Mesendoderm (in vitro differentiated cells): ENCODE measurements at regions not wholly inside any gene's neighbourhood (a gene's known extent, or its start where the extent isn't known, plus 50 kb on each side); places are given as distances from the start of the nearest gene placed in this dataset.

Source experiments
- DNase-seq: peaks from one replicate; pipeline ENCODE4 v3.0.0; 2013
- H2AK5ac ChIP-seq: 2 replicates; pipeline ENCODE4 v1.6.1; 2013; ENCODE audit warnings: low read length, inconsistent platforms
- H2BK120ac ChIP-seq: 2 replicates; pipeline ENCODE4 v1.6.1; 2013; ENCODE audit warnings: low read depth, mild to moderate bottlenecking, low read length, moderate library complexity, mixed read lengths
- H2BK15ac ChIP-seq: replicated peaks from 2 replicates; pipeline ENCODE4 v1.6.1; 2013; ENCODE audit warnings: low read depth, mild to moderate bottlenecking, moderate library complexity
- H2BK5ac ChIP-seq: 2 replicates; pipeline ENCODE4 v1.6.1; 2013; ENCODE audit warnings: low read length, inconsistent platforms
- H3K18ac ChIP-seq: 2 replicates; pipeline ENCODE4 v1.6.1; 2013; ENCODE audit warnings: mild to moderate bottlenecking, low read length, mixed read lengths
- H3K23ac ChIP-seq: one replicate; pipeline ENCODE4 v1.6.1; 2013; ENCODE audit warnings: low read length
- H3K27ac ChIP-seq: 2 replicates; pipeline ENCODE4 v1.5.1; 2013; ENCODE audit warnings: low read depth, mild to moderate bottlenecking, inconsistent platforms, low read length, moderate library complexity
- H3K27me3 ChIP-seq: 2 replicates; pipeline ENCODE4 v1.6.1; 2013; ENCODE audit warnings: low read length, control low read depth, mild to moderate bottlenecking, inconsistent platforms; ENCODE audit not compliant: insufficient read depth, poor library complexity
- H3K36me3 ChIP-seq: 2 replicates; pipeline ENCODE4 v1.6.1; 2013; ENCODE audit warnings: low read length, inconsistent platforms; ENCODE audit not compliant: control insufficient read depth, insufficient read depth
- H3K4ac ChIP-seq: one replicate; pipeline ENCODE4 v1.6.1; 2013; ENCODE audit warnings: low read depth, mild to moderate bottlenecking, low read length, moderate library complexity
- H3K4me1 ChIP-seq: 2 replicates; pipeline ENCODE4 v1.6.1; 2013; ENCODE audit warnings: low read depth, low read length, inconsistent platforms; ENCODE audit not compliant: control insufficient read depth
- H3K4me2 ChIP-seq: 2 replicates; pipeline ENCODE4 v1.6.1; 2013; ENCODE audit warnings: low read length
- H3K4me3 ChIP-seq: 2 replicates; pipeline ENCODE4 v1.5.1; 2013; ENCODE audit warnings: mild to moderate bottlenecking, low read length
- H3K56ac ChIP-seq: one replicate; pipeline ENCODE4 v1.6.1; 2013; ENCODE audit warnings: low read length
- H3K79me1 ChIP-seq: 2 replicates; pipeline ENCODE4 v1.6.1; 2013; ENCODE audit warnings: low read length, inconsistent platforms
- H3K79me2 ChIP-seq: 2 replicates; pipeline ENCODE4 v1.6.1; 2013; ENCODE audit warnings: mild to moderate bottlenecking, low read length; ENCODE audit not compliant: control insufficient read depth, insufficient read depth
- H3K9ac ChIP-seq: 2 replicates; pipeline ENCODE4 v1.6.1; 2013; ENCODE audit warnings: low read length, inconsistent platforms
- H4K5ac ChIP-seq: one replicate; pipeline ENCODE4 v1.6.1; 2013; ENCODE audit warnings: low read length
- H4K8ac ChIP-seq: one replicate; pipeline ENCODE4 v1.6.1; 2013; ENCODE audit warnings: low read depth, mild to moderate bottlenecking, control low read depth, low read length, moderate library complexity
- WGBS: extraction: QIAGEN DNeasy Blood & Tissue Kit; methylation state at CpG from one replicate; pipeline ENCODE4 v1.1.7; 2013; ENCODE audit warnings: low lambda C conversion rate, missing lambda C conversion rate; ENCODE audit not compliant: insufficient coverage; ENCODE audit errors: extremely low coverage; 5-methylcytosine and 5-hydroxymethylcytosine counted together

DNA sequence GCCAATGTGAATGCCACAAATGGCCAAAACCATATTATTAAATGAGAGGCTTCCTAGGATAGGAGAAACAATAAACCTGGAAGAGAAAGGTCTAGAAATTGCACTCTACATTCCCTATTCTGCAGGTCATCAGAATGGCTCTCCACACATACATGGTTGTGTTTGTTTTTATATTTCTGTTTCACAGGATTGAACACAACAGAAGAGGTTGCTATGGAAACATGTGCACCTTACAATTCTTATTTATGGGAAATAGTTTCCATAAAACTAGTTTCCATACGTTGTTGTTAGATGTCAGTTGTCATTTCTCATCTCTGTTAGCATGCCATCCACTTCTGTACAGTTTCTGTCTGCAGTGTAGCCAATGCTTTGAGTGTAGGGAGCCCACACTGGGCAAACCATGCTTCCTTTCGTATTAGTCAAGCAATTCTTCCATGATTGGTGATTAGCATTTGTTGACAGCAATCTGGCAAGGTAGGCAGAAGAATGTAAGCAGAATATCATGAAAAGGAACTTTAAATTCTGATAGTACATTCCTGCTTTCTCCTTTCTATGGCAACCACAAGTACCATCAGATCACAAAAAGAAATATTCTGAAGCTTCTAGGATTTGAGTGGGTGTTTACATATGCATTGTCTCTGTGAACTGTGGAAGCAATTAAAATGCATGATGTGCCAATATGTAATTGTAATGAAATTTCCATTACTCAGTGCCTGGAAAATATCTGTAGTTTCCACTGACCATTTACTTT lies 141.6 kb upstream of the AVPR1A start:
- no peak overlapping the region for H2BK15ac ChIP-seq
- no peaks in the 10 kb centered on the region for H3K27me3 ChIP-seq
- H2AK5ac ChIP-seq = no peak overlapping the region
- no peak overlapping the region for H3K4me2 ChIP-seq
- H4K5ac ChIP-seq = no peak overlapping the region
- no peak for DNase-seq
- H3K36me3 ChIP-seq = no peaks in the 10 kb centered on the region
- H2BK120ac ChIP-seq = no peak overlapping the region
- H3K27ac ChIP-seq = no peak overlapping the region
- no peaks in the 10 kb centered on the region for H3K4me1 ChIP-seq
- H3K18ac ChIP-seq = no peak overlapping the region
- H3K4me3 ChIP-seq = no peak overlapping the region
- H3K56ac ChIP-seq = no peak overlapping the region
- WGBS = no CpG with 5 or more reads among the region's 2 CpGs
- H3K79me1 ChIP-seq = no peaks in the 10 kb centered on the region
- H4K8ac ChIP-seq = no peak overlapping the region
- no peaks in the 10 kb centered on the region for H3K79me2 ChIP-seq
- H3K23ac ChIP-seq = no peak overlapping the region
- H2BK5ac ChIP-seq = no peak overlapping the region
- H3K9ac ChIP-seq = no peak overlapping the region
- no peak overlapping the region for H3K4ac ChIP-seq

DNA sequence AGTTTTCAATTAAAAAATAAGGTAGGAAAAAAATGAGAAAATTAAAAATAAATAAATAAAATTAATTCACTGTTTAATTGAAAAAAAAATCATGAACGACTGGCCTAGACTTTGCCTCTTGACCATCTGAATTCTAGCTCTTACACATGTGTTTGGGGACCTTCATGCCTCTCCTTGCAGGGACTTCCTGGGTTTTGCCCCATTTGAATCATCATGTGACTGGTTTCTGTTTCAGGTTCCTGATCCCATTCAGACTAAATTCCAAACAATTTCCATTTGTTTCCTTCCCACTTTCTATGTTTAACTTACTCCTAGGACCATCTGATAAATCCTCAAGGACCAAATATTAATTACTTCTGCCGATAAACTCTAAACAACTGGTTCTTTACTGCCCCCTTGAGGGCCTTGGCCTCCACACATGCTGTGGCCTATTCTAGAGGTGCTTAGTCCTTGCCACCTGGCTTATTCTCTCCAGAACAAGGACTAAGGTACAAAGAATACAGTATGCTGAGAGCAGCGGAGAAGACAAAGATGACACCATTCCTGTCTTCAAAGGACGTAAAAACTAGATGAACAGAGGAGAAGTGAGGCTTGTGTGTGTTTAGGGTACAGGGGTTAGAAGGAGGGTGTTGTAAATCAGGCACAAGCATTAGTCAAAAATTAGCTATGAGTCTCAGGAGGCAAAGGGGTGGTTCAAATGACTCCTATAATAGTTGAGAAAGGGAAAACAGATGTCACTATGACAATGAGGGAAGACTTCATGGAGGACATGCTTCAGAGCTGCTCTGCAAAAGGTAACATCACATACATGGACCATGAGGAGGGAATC lies 125.8 kb upstream of the AVPR1A start:
- H3K4me3 ChIP-seq = no peak overlapping the region
- no peak overlapping the region for H3K56ac ChIP-seq
- H3K36me3 ChIP-seq = no peaks in the 10 kb centered on the region
- no peak overlapping the region for H3K27ac ChIP-seq
- no peak overlapping the region for H2BK15ac ChIP-seq
- no peak overlapping the region for H2AK5ac ChIP-seq
- no peaks in the 10 kb centered on the region for H3K4me1 ChIP-seq
- H3K18ac ChIP-seq = no peak overlapping the region
- no peak overlapping the region for H3K23ac ChIP-seq
- peak; percentile 64 for DNase-seq
- WGBS = no CpG with 5 or more reads among the region's 4 CpGs
- H3K4me2 ChIP-seq = no peak overlapping the region
- no peaks in the 10 kb centered on the region for H3K27me3 ChIP-seq
- no peak overlapping the region for H2BK120ac ChIP-seq
- H4K5ac ChIP-seq = no peak overlapping the region
- H3K79me2 ChIP-seq = no peaks in the 10 kb centered on the region
- H3K4ac ChIP-seq = no peak overlapping the region
- H3K9ac ChIP-seq = no peak overlapping the region
- no peak overlapping the region for H4K8ac ChIP-seq
- no peaks in the 10 kb centered on the region for H3K79me1 ChIP-seq
- H2BK5ac ChIP-seq = no peak overlapping the region

DNA sequence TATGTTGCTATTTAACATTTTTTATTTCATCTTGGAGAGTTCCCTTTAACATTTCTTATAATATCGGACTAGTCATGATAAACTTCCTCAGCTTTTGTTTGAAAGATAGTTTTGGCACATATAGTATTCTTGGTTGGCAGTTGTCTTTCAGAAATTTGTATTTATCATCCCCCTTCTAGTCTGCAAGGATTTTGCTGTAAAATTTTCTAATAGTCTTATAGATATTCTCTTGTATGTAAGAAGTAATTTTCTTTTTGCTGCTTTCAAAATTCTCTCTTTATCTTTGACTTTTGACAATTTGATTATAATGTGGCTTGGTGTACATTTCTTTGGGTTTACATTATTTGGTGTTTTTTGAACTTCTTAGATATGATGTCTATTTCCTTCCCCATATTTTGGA lies 116.0 kb upstream of the AVPR1A start:
- Histone ChIP-seq H2BK5ac (no peak overlapping the region), H3K23ac (no peak overlapping the region), H3K79me1 (no peaks in the 10 kb centered on the region), H2BK15ac (no peak overlapping the region), H3K79me2 (no peaks in the 10 kb centered on the region), H3K4me3 (no peak overlapping the region), H3K27ac (no peak overlapping the region), H3K56ac (no peak overlapping the region), H4K8ac (no peak overlapping the region), H2BK120ac (no peak overlapping the region), H3K4me2 (no peak overlapping the region), H4K5ac (no peak overlapping the region), H2AK5ac (no peak overlapping the region), H3K18ac (no peak overlapping the region), H3K27me3 (no peaks in the 10 kb centered on the region), H3K9ac (no peak overlapping the region), H3K4me1 (no peaks in the 10 kb centered on the region), H3K4ac (no peak overlapping the region), H3K36me3 (no peaks in the 10 kb centered on the region)
- DNase-seq = no peak
- no CpG with 5 or more reads among the region's 1 CpG for WGBS

DNA sequence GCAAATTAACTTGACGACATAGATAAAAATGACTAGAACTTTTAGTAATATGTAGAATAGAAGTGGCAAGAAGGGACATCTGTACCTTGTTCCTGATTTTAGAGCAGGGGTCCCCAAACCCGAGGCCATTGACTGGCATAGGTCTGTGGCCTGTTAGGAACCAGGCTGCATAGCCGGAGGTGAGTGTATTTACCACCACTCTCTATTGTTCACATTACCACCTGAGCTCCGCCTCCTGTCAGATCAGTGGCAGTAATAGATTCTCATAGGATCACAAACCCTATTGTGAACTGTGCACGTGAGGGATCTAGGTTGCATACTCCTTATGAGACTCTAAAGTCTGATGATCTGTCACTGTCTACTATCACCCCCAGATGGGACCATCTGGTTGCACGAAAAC lies 113.6 kb upstream of the AVPR1A start:
- Histone ChIP-seq H3K79me2 (no peaks in the 10 kb centered on the region), H3K79me1 (no peaks in the 10 kb centered on the region), H2AK5ac (no peak overlapping the region), H3K9ac (no peak overlapping the region), H3K4me3 (no peak overlapping the region), H2BK5ac (no peak overlapping the region), H3K56ac (no peak overlapping the region), H2BK120ac (no peak overlapping the region), H4K8ac (no peak overlapping the region), H2BK15ac (no peak overlapping the region), H3K4me1 (no peaks in the 10 kb centered on the region), H3K27ac (no peak overlapping the region), H3K27me3 (no peaks in the 10 kb centered on the region), H4K5ac (no peak overlapping the region), H3K23ac (no peak overlapping the region), H3K4ac (no peak overlapping the region), H3K18ac (no peak overlapping the region), H3K36me3 (no peaks in the 10 kb centered on the region), H3K4me2 (no peak overlapping the region)
- no CpG with 5 or more reads among the region's 6 CpGs for WGBS
- DNase-seq = no peak

DNA sequence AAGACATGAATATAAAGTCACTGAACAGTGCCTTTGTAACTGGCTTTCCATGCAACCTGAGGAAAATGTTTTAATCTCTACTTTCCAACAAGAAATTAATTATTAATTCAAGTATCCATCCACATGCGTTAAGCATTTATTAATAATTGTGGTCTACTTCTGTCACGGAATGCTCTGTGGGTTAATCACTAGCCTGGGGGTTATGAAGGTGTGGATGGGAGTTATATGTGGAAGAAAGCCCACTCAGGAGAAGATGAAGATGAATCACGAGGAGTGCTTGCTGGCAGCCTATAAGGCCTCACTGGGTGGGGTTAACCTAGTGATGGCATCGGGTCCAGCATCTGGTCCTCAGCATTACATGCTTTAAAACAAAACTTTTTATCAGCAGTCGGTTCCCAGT lies 99.5 kb upstream of the AVPR1A start:
- H2AK5ac ChIP-seq = no peak overlapping the region
- H2BK5ac ChIP-seq = no peak overlapping the region
- no peak overlapping the region for H3K23ac ChIP-seq
- no CpG with 5 or more reads among the region's 5 CpGs for WGBS
- no peak overlapping the region for H2BK15ac ChIP-seq
- no peaks in the 10 kb centered on the region for H3K27me3 ChIP-seq
- H3K4me3 ChIP-seq = no peak overlapping the region
- H3K56ac ChIP-seq = no peak overlapping the region
- no peak overlapping the region for H4K8ac ChIP-seq
- no peak for DNase-seq
- H3K4me1 ChIP-seq = no peaks in the 10 kb centered on the region
- no peak overlapping the region for H2BK120ac ChIP-seq
- no peak overlapping the region for H3K9ac ChIP-seq
- H3K4ac ChIP-seq = no peak overlapping the region
- H3K36me3 ChIP-seq = no peaks in the 10 kb centered on the region
- H4K5ac ChIP-seq = no peak overlapping the region
- H3K27ac ChIP-seq = no peak overlapping the region
- no peaks in the 10 kb centered on the region for H3K79me2 ChIP-seq
- no peak overlapping the region for H3K4me2 ChIP-seq
- H3K18ac ChIP-seq = no peak overlapping the region
- H3K79me1 ChIP-seq = no peaks in the 10 kb centered on the region
